OCI-LY1 (cell line): ENCODE measurements at regions not wholly inside any gene's neighbourhood (a gene's known extent, or its start where the extent isn't known, plus 50 kb on each side); places are given as distances from the start of the nearest gene placed in this dataset.

Source experiments
- EZH2 ChIP-seq: fragments of 200-600 bp; sonication (generic), shearing (Covaris generic); IDR thresholded peaks from 2 replicates; pipeline ENCODE4 v1.8.0; 2017; ENCODE audit warnings: borderline replicate concordance, mixed run types, mild to moderate bottlenecking, antibody characterized with exemption, low read length, moderate library complexity, mixed read lengths
- TF ChIP-seq, protein P1 (sequence below): fragments of 200-600 bp; sonication (generic), shearing (Covaris generic); IDR thresholded peaks from 2 replicates; pipeline ENCODE4 v1.5.1; 2017; ENCODE audit warnings: mild to moderate bottlenecking, antibody characterized with exemption, low read length, moderate library complexity, mixed read lengths

DNA sequence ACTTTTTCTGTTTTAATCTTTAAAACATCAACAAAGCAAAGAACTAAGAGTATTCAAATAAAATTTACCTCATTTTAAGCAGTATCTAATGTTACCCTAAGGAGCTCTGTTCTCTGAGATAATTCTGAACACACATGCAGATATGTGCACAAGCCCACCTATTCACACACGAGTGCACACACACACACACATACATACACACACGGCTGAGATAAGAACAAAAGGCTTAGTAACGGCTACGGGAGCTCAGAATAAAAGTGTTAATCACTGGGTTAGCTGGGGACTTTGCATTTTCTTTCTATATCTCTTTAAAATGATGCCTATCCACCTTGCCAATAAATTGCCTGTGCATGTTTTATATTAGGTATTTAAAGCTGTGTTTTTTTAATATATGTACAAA is 1096.3 kb downstream of the GALC start:
- TF ChIP-seq, protein P1, sequence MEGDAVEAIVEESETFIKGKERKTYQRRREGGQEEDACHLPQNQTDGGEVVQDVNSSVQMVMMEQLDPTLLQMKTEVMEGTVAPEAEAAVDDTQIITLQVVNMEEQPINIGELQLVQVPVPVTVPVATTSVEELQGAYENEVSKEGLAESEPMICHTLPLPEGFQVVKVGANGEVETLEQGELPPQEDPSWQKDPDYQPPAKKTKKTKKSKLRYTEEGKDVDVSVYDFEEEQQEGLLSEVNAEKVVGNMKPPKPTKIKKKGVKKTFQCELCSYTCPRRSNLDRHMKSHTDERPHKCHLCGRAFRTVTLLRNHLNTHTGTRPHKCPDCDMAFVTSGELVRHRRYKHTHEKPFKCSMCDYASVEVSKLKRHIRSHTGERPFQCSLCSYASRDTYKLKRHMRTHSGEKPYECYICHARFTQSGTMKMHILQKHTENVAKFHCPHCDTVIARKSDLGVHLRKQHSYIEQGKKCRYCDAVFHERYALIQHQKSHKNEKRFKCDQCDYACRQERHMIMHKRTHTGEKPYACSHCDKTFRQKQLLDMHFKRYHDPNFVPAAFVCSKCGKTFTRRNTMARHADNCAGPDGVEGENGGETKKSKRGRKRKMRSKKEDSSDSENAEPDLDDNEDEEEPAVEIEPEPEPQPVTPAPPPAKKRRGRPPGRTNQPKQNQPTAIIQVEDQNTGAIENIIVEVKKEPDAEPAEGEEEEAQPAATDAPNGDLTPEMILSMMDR = no peak
- no peak for TF ChIP-seq EZH2
